Retina (tissue), 1 donor: ENCODE measurements at regions not wholly inside any gene's neighbourhood (a gene's known extent, or its start where the extent isn't known, plus 50 kb on each side); places are given as distances from the start of the nearest gene placed in this dataset.

Source experiments
- DNase-seq: peaks from one replicate; pipeline ENCODE4 v3.0.0-alpha.2; 2016

GRCh38 chr1:29658688-29659087 lies 422.4 kb downstream of the PTPRU start:
- DNase-seq = no peak

GRCh38 chr1:29657816-29658215 lies 421.5 kb downstream of the PTPRU start:
- DNase-seq = no peak

DNA sequence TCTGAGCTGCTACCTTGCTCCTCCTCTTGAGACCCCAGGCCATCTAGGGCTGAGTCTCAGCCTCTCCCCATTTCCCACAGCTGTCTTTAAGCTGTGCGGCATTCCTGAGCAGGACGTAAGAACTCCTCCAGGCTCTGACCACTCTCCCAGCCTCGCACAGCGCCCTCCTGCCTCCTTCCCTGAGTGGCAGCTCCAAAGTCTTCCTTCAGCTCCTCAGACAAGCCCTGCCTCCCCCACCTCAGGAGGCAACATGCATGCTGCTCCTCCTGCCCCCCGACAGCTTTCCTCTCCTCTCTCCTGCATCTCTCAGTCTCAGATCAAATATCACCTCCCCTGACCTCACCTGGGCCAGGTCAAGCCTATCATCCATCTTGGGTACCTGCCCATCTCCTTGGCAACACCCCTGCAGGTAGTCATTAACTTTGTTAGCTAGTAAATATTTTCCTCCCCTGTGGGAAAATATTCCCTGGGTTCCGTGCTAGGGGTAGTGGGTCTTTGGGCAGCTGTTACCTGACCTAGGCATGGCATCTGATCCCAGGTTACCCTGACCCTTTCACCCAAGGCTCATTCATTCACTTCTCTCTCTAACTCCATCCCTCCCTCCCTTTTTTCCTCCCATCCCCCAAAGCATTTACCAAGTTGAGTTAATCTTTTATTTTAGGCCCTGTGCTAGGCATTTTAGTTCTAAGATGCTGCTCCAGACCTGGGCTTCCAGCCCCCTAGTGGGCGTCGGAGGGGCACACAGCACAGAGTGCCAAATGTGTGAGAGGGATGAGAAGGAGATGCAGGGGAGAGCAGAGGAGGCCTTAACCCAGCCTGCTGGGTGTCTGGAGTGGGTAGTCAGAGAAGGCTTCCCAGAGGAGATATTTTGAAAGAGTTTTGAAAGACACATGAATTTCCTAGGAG lies 419.9 kb downstream of the PTPRU start:
- no peak for DNase-seq

DNA sequence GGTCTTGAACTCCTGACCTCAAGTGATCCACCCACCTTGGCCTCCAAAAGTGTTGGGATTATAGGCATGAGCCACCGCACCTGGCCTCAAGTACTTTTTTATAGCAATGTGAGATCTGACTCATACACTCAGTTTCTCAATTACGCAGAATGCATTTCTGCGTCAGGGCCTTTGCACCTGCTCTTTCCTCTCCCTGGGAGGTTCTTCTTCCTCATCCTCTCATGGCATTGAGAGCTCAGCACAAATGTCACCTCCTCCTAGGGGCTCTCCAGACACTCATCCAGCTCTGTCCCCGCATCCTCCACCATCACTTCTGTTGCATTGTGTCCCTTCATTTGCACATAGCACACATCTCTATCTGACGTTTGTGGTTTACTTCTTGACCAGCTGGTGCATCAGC lies 418.8 kb downstream of the PTPRU start:
- DNase-seq = no peak

DNA sequence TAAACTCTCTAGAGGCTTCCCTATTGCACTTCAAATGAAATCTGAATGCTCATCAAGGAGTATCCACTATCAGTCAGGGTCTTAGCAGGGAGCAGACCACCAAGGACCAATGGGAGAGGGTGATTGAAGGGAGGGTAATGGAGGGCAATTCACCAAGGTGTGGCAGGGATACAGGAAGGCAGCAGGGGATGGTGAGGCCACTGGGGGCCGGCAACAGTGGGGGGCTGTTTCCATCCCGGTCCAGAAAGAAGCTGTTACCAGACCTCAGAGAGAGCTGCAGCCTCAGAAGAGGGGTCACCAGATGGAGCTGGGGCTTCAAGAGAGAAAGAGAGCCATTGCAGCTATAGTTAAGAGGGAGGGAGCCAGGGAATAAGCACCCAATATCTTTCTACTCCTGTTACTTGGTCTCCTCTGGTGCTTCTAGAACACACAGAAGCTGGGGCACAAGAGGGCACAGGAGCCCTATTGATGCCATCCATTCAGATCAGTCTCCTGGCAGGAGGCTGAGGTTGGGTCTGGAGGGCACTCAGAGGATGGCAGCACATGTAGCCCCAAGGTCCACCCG lies 417.6 kb downstream of the PTPRU start:
- DNase-seq = no peak

DNA sequence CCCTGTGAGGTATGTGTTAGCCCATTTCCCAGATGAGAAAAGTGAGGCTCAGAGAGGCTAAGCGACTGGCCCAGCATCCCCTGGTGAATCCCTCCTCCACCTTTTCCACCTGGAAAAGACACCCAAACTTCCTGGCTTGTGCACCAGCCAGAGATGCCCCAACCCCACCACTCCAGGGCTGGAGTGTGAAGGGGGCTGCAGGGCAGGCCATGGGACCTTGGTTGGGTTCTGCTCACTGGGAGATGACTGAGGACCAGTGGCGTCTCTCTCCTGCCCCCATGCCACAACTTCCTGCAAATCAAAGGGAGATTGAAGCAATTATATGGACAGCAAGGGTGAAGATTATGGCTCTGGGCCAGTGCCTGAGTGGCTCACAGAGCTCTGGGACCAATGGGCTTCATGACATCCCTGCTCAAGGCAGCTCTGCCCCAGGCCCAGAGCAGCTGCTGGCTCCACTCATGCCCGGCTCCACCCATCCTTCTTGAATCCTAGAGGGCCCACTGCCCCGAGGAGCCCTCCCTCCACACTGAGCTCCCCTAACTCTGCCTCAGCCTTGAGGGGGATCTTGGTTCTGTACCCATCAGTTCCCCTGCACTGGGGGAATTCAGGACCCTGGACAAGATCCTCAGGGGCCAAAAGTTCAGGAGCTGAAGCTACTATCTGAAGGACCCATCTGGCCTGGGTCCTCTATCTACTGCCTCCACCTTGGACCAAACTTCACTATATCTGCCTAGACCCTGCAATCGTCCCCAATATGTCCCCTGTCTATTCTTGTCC lies 416.9 kb downstream of the PTPRU start:
- no peak for DNase-seq

DNA sequence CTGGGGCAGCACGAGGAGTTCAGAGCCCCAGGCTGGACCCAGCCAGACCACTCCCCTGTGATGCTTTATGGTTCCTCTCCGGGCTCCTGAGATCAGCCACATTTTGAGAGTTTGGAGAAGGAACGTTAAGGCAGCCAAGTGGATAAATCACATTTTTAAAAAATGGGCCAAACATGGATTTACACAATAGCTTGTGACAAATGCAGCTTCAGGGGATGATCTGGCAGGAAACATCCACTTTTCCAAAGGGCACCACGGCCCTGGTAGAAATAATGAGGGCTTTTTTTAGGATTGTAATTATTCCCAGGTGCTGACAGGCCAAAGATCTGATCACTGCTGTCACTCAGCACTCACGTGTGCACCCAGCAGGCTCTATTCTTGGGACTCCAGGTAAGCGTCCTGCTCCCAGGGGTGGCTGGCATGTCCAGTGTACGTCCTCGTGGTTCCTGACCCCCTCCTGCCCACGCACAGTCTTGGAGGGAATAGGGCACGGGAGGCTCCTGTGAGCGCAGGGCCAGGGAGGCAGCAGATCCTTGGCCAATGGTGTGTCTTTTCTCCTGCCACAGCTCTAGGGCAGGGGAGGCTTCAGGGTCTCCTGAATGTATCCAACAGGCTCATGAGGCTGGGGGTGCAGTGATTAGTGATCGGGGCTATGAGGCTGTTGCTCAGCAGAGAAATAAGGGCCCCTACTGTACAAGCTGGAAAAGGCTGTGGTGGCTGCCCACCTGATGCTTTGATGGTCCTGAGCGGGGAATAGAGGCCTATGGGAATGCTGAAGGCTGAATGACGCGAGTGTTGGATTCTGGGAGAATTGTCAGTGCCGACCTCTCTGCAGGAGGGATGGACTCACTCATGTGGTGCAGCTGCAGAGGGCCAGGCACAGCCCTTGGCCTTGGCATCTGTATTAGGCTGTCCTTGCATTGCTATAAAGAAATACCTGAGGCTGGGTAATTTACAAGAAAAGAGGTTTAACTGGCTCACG lies 415.7 kb downstream of the PTPRU start:
- DNase-seq = no peak

DNA sequence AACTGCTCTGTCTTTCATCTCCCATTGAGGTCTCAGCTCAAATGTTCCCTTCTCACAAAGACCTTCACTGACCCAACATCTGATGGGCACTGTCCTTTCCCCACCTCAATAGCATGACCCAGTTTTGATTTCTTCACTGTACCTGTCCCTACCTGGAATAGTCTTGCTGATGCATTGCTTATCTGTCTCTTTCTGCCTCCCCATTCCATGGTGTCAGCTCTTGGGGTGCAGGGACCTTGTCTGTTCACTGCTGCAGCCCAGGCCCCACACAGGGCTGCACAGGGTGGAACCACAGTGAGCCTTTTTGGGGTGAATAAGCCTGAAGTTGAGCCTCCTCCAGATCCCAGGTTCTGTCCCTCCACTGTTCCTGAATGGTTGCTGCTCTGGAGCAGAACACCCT lies 414.9 kb downstream of the PTPRU start:
- DNase-seq = no peak

DNA sequence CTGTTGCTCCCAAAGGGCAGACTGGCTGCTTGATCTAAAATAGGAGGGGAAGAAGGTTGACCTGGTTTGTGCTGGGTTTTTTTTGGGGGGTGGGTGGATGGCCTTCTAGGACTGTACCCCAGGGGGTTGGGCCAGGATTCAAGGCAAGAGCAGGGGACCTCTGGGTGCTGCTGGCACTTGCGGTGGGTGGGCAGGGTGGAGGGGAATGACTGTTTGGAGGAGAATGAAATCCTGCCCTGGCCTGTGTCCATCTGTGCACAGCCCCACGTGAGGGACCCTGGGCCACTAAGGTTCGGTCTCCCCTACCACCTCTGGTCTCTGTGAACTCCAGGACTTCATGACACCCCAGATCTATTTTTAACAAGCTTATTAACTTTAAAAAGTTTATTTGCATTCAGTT lies 414.2 kb downstream of the PTPRU start:
- no peak for DNase-seq

- no peak for DNase-seq
Measured at GRCh38 chr1:29650041-29650400, 413.7 kb downstream of the PTPRU start.

DNA sequence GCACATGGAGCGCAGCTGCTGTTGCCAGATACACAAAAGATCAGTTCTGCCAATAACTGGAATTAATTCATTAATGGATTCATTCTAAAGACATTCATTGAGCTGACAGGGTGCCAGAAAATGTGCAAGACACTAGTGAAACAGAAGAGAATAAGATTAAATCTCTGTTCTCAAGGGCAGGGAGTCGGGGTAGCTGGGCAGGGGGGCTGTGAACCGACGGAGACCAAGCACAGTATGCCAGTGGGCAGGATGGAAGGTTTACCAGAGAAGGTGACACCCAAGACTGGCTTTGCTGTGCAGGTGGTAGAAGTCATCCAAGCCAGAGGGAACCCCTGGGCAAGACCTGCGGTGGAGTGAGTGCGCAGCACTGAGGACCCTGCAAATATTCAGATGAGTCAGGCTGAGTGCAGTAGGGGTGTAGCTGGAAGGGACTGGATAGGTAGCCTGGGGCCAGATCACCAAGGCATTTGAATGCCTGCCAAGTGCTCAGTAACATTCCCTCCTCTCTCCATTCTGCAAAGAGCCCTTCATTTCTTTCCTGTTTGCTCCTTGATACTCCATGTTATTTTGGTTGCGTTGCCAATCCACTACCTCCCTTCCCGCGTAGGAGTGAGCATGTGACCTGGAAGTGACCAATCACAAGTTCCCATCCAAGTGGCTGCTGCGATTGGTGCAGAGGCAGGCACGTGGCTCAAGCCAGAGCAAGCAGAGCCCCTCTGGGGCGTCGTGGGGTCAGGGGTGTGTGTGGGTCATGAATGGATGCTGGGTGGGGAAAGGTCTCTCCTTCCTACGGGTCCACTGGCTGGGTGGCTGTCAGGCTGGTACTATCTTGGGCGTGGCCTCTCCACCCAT lies 413.1 kb downstream of the PTPRU start:
- DNase-seq = no peak

GRCh38 chr1:29648798-29649188 lies 412.5 kb downstream of the PTPRU start:
- no peak for DNase-seq

GRCh38 chr1:29648026-29648425 lies 411.7 kb downstream of the PTPRU start:
- no peak for DNase-seq

DNA sequence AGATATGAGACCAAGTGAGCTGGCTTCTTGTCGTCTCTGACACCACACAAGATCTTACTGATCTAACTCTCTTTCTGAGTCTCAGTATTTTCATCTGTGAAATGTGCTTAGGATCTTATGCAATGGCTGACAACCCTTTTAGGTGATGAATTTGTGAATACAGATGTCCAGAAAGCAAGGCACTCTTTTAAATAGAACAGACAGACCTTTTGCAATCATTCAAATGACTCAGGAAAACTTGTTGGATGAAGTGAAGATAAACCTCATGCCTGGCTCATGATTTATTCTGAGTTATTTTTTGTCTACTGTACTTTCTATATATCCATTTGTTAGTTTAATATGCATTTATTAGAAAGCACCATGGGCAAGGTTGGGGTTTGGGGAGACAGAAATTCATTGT lies 411.3 kb downstream of the PTPRU start:
- no peak for DNase-seq

DNA sequence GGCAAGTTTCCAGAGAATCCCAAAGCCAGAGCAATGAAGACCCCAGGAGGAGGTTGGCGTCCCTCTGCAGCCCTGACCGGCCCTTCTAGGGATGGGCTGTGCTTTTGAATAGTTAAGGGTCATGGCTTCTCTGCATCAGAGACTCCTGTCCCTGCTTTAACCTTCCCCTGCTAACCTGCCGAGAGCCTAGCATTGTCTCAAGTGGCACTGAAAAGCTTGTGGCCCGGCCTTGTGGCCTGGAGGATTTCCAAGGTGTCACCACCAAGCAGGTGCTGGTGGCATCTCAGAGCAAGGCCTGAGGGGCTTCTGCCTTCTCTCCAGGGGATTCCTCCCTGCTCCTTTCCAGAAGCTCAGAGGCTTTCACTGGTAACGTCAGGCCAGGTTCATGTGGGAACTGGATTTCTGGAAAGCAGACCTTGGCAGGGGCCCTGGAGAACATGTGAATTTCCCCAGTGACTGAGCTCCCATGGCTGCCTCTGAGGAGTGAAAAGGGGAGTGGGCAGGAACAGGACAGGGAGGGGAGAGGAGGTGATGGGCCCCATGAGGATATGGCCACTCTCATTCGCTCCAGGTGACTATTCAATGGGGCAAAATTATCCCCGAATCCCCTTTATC lies 409.9 kb downstream of the PTPRU start:
- DNase-seq = no peak

- no peak for DNase-seq
Measured at GRCh38 chr1:29645586-29645985, 409.3 kb downstream of the PTPRU start.

GRCh38 chr1:29644812-29645211 lies 408.5 kb downstream of the PTPRU start:
- no peak for DNase-seq

DNA sequence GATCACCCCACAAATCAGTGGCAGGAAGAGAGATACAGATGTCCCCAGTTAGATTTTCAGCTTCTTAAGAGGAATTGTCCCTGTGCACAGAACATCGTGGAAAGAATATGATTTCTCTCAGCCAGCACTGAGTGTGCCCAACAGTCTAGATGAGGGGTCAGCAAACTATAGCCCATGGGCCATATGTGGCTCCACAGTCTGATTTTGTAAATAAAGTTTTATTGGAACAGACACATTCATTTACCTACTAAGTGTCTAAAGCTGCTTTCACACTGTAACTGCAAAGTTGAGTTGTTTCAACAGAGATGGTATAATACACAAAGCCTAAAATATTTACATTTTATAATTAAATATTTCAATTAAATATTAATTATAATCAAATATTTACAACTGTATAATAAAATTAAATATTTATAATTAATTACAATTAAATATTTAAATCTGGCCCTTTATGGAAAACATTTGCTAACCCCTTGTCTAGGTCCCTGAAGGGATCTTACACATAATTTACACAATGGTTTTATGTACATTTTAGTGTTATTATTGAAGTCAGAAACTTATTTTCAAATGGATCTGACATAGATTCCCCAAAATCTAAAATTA lies 407.6 kb downstream of the PTPRU start:
- DNase-seq = no peak

DNA sequence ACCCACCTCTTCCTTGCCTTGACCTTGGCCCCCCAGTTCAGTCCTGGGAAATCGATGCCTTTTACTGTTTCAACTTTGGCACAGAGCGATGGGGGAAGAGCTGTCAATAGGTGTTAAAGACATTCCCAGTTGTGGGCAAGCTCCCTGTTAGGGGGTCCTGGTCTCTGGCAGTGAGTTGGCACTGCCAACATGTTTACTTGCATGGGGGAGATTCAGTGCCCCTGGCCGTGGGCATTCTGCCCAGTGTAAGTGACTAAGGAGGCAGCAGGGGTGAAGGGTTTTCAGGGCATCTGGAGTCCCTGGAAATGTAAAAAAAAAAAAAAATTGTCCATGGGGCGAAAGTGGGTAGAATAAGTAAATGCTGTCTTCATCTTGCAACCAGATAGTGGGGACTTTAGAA lies 407.0 kb downstream of the PTPRU start:
- DNase-seq = no peak

GRCh38 chr1:29642519-29642918 lies 406.2 kb downstream of the PTPRU start:
- no peak for DNase-seq

DNA sequence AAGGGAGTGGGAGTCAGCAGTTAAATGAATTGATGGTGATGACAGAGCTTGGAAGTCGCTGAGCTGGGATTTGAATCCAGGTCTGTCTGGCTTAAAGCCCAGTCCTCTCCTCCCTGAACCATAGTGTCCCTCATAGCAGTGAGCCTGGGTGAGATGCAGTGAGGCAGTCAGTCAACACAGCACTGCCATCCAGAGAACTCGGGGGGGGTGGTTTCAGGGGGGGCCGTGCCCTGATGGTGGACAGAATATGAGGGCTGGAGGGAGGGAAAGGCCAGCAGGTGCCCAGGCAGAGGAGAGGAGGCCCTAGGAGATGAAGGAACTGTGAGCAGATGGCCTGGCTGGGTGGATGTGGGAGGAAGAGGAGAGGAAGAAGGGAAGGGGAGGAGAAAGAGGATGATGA lies 405.6 kb downstream of the PTPRU start:
- DNase-seq = no peak
